Right hindlimb (tissue), 1 donor: ENCODE measurements at regions not wholly inside any gene's neighbourhood (a gene's known extent, or its start where the extent isn't known, plus 50 kb on each side); places are given as distances from the start of the nearest gene placed in this dataset.

Experiments
- DNase-seq: peaks from one replicate; pipeline ENCODE4 v3.0.0-alpha.2; 2018

DNA sequence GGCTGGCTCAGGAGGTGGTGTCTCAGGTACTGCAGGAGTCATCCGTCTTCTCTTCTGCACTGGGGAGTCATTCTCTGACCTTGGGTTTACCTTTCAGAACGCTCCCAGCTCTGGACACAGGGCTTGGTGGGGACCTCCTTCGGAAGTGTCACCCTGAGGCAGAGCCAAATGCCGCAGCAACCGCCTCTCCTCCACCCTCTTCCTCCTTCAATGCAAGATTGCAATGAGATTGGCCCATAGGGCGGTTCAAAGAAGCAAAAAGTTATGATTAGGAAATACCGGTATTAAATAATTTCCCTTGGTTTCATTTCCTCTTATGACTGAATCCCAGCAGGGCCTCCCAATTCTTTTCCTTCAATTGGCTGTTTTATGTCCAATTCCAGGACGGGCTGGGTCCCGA is 178.8 kb downstream of the ACKR3 start:
- no peak for DNase-seq

DNA sequence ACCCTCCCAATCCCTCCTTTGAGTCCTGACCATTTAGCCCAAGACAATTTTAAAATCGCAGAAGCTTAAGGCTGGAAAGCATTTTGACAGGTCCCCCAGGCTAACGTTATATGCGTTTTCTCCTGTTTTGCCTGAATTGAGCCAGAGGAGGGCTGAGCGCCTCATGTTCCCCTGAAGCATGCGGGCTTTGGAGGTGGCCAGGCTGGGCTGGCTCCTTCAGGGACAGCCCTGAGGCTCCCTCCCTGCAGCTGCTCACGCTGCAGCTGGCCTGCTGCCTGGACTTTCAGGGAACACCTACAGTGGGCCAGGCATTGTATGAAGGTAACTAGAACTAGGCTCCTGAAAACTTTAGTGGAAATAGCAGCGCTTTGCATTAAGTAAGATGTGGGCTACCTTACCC is 179.2 kb downstream of the ACKR3 start:
- DNase-seq, result peak; percentile 59

DNA sequence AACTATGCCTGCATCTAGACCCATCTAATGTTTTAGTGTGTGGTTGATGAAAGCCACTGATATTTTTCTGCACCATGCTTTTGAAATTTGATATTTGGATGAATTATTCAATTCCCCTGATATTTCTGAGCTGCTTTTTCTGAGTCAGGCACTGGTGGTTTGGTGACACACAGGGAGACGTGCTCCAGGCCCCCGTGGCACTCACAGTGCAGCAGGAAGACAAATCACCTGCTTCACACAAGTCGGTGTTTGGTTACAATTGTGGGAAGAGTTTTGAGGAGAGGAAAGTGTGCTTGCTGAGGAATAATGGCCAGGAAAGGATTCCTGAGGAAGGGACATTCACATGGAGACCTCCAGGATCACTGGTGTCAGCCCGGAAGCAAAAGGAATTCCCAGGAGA is 179.7 kb downstream of the ACKR3 start:
- no peak for DNase-seq

DNA sequence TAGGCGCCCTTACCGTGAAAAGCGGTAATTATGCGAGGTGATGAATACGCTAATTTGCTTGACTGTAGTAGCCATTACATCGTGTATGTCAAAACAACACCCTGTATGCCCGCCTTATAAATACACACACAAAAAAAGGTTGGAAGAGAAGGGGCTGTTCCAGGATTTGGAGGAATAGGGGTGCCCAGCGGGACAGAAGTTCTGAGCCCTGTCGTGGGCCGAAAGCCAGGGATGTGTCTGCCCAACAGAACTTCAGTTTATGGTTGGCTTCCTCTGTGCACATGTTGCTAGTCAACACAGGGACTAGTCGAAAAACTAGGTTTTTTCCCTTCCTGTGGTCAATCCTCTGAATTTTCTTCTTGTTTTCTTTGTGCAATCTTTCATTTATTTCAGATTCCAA is 182.5 kb downstream of the ACKR3 start:
- no peak for DNase-seq

DNA sequence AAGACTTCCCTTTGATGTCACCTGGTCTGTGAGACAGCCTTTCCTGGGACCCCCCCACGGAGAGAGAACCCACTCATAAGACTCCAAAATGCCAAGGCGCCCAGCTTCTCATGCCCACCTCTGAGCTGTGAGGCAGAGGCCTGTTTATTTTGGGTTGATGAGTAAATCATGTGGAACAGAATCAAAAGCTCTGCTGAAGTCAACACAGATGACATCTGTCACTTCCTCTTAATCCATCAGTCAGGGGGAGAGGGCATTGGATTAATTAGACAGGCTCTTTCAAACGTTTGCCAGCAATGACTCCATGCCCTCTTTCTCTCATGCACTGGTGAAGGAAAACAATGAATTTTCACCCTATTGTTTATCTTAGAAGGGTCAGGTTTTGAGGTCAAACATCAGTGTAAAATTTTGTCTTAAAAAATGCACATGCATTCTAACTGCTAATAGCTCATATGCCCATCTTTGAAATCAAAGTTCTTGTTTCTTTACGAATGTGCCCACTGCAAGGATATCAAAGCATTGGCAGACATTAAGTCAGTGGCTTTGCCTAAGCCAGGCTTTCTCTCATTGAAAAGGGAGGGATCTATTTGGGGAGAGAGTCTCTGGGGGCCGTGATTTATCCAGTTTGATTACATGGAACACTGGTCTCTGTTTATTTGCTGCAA is 184.1 kb downstream of the ACKR3 start:
- no peak for DNase-seq

DNA sequence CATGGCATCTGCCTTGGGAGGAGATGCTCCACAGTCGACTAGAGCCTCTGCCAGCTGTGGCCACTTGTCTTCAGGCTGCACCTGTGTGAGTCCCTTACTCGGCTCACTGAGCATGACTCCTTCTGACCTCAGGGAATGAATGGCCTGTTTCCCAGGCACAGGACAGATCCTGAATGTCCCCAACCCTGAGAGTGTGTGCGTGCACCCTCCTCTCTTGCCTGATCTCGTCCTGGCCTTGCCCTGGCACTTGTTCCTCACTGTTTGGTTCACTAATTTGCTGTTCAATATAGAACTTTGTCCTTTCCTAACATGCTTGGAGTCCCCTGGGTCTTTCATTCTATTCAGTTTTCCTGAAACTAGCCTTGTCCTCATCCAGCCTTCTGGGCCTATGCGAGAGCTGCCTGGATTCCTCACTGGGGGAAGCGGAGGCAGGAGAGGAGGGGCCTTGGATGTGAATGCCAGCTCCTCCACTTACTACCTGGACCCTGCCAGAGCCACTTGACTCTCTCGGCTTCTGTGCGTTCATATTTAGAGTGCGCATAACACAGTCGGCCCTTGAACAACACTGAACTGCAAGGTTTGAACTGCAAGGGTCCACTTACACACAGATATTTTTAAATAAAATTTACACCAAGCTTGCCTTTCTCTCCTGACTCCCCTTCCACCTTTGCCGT is 184.8 kb downstream of the ACKR3 start:
- no peak for DNase-seq

DNA sequence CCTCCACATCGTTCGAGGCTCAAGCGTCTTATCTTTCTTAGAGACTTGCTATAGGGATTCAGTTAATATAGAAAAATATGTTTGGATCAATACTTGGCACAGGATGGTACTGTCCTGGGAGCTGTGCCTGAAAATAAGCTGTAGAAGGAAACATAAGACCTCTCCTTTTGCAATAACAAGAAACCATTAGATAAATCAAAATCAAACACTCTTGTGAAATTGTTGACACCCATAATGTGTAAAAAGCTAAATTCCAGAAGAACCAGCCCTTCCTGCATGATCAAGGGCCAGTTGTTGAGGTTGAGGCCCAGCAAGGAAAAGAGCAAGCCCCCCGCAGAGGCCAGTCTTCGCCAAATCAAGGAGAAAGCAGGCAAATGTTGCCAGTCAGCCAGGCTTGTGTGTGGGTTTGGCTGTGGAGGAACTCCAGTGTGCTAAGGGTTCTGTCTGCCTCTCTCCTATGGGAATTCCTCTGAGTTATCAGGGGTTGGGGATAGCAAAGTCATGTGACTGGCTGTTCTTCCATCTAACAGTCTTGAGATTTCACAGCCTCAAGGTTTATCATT is 185.7 kb downstream of the ACKR3 start:
- no peak for DNase-seq

DNA sequence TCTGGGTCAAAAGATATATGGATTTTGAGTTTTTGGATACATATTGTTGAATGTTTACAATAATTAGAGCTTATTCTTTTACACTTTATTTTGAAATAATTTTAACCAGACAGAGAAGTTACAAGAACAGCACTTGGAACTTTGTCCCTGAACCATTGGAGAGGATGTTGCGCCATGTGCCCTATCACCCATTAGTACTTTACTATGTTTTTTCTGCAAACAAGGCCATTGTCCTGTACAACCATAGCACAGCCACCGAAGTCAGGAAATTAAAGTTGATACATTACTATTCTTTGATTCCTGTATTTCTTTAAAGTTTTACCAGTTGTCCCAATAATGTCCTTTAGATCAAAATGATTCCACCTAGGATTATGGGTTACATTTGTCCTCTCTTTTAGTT is 188.8 kb downstream of the ACKR3 start:
- no peak for DNase-seq

DNA sequence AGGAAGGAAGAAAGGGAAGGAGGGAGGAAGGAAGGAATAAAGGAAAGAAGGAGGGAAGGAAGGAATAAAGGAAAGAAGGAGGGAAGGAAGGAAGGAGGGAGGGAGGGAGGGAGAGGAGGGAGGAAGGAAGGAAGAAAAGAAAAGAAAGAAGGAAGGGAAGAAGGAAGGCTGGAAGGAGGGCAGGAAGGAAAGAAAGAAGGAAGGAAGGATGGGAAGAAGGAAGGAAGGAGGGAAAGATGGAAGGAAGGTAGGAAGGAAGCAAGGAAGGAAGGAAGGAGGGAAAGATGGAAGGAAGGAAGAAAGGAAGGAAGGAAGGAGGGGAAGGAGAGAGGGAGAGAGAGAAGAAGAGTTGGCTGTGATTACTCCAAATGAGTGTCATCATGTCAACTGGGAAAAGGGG is 190.6 kb downstream of the ACKR3 start:
- DNase-seq, result no peak

DNA sequence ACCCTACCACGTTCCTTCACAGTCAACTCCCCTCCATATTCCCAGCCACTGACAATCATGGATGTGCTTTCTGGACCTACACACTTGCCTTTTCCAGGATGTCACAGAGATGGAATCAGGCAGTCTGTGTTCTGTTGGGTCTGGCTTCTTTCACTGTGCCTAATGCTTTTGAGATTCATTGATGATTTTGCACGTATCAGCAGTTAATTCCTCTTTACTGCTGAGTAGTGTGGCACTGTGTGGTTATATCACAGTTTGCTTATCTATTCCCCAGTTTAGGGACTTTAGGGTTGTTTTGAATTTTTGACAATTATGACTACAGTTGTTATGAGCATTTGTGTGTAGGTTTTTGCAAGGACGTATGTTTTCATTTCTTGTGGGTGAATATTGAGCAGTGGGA is 191.7 kb downstream of the ACKR3 start:
- DNase-seq, result no peak

DNA sequence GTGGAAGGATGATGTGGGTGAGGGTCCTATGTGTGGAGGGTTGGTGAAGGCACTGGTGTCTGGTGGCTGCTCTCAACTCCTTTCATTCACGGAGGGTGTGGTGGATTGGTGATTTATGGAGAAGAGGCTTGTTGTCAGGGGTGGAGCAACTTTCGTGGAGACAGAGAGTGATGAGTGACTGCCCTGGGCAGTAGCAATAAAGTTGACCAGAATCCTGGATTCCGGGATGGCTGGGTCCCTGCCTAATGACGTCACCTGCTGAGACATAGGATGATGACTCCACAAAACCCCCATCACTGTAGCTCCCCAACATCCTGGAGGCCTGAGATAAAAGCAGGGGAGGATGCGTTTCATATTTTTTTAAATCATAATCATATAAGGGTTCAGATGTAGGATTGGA is 193.0 kb downstream of the ACKR3 start:
- no peak for DNase-seq

DNA sequence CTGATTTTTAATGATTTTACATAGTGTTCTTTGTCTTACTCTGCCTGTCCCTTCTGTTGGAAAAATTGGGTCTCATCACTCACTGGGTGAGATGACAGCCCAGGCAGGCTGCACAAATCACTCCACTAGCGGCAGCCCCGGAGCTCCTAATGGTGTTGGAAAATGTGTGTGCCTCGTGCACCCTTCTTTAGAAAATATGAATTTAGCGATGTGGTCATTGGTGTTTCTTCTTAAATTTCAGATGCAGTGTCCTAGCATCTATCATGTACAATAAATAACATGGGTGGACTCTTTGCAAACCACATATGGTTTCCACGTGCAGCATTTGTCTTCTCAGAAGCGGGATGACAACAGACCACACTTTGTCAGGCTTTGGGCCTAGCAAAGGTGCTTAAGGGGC is 194.2 kb downstream of the ACKR3 start:
- DNase-seq, result no peak

DNA sequence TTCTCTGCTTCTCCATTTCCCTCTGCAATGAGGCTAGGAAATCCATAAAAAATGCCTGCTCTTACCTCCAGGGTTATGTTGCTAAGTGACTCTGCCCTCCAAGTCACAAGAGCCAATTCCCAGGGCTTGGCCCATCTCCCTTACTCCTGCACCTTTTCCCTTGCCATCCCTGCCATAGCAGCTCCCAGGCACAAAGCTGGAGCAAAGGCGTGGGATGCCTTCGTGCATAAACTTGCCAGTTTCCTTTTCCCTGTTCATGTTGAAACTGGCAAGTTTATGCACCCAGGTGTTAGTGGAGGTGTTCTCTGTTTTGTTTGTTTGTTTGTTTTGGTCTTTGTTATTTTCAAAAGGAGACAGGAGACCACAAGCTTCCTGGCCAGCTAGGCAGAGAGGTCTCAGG is 195.1 kb downstream of the ACKR3 start:
- no peak for DNase-seq

DNA sequence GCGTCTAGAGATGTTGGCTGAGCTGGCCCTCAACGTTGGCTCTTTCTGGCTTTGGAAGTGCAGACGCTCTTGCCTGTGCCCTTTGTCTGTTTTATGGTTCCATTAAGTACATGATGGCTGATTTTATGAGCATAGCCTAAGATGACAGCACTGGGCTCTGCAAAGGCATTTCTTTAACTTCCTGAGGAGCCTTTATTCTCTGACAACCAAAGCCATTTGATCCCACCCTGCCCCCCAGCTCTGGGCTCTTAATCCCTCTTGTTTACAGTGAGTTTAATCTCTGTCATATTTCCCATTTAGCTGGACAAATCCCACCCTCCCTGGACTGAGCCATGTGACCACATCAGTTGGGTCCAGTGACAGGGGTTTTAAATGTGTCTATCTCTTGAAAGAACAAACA is 195.9 kb downstream of the ACKR3 start:
- no peak for DNase-seq

DNA sequence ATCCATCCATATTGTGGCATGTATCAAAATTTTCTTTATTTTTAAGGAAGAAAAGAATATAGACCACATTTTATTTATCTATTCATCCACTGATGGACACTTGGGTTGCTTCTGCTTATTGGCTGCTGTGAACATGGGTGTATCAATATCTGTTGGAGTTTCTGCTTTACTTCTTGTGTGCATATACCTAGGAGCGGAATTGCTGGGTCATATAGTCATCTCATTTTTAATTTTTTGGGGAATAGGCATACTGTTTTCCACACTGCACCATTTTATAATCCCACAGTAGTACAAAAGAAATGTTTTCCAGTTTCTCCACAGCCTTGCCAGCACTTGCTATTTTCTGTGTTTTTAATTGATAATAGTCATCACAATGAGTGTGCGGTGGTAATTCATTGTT is 197.2 kb downstream of the ACKR3 start:
- no peak for DNase-seq

DNA sequence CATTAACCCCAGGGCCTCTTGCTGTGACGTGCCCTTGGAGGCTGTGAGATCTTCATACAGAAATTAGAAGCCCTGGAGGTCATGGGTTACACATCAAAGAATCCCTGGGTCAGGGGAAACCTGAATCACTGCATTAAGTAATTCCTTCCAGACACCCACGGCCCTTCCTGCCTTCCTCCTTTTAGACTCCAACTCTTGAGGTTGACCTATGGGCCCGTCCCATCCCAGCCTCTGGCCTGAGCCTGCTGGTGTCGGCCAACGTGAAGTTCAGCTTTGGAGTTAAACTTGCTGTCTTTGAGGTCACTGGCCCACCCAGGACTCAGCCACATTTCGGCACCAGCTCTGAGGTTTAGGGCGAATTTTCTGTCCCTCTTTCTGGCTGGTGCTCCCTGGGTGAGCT is 198.3 kb downstream of the ACKR3 start:
- DNase-seq, result no peak

DNA sequence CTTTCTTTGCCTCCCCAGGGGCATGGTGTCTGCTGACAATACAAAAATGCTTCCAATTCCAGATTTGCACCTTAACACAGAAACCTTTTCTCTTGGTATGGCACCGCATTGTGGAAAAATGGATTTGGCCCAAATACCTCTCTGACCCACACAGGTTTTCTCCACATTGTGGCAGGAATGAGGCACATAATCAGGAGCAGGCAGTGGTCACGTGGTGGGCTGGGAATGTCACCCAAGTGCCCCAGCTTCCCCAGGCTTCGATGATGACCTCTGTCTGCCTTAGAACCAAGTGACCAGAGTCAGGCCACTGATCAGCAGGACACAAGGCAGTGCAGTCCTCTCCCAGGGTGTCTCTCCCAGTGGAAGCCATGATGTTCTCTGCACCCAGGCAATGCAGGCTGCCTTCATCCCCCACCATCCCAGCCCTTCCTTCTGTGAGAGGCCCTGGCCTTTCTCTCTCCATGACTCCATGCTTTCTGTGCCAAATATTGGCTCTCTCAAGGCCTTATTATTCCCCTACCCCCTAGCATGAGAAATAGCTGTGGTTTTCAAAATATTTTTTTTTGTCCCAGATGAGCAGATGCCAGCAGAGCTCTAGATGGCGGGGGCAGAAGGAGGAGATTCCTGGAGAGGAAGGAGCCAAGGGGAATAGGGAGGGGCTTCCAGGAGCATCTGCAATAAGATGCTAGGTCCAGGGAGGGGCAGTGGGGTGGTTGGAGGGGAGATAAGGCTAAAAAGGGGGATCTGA is 198.9 kb downstream of the ACKR3 start:
- DNase-seq, result no peak

DNA sequence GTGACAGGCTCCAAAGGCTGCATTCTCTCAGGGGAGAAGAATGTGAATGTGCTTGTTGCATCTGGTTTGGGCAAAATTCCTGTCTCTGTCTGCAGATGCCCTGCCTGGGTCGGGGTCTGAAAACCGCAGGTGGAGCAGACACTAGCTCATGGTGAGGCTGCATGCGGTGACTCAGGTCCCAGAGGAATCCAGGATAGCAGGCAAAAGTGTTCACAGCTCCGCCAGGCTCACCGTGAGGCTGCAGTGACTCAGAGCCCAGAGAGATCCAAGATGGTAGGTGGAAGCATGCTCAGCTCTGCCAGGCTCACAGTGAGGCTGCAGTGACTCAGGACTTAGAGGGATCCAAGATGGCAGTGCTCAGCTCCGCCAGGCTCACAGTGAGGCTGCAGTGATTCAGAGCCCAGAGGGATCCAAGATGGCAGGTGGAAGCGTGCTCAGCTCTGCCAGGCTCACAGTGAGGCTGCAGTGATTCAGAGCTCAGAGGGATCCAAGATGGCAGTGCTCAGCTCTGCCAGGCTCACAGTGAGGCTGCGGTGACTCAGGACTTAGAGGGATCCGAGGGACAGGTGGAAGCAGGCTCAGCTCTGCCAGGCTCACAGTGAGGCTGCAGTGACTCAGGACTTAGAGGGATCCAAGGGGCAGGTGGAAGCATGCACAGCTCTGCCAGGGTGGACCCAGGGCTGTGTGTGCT is 200.5 kb downstream of the ACKR3 start:
- no peak for DNase-seq

DNA sequence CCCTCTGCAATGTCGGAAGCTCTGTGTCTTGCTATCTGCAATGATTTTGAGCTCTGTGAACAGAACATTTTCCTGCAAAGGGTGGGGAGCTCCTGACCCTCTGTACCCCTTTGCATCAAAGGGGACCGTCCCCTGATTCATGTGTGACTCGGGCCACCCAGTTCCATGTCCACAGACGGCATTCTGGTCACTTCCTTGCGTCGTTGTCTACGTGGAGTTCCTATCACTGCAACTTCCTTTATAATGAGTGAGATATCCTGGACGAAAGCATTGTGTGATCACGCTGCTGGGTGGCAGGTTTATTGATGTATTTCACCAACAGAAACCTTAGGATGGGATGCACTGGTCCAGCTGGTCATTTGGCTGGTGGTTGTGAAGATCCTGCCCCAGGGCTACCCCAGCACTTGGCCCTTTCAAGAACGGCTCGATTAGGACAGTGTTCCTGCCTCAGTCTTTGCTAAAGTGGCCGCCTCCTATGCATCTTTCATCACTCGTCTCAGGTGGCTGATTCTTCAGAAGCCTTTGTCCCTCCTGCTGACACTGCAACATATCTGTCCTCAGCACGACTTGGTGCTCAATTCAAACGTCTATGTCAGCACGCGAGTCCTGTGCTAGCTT is 202.7 kb downstream of the ACKR3 start:
- no peak for DNase-seq

DNA sequence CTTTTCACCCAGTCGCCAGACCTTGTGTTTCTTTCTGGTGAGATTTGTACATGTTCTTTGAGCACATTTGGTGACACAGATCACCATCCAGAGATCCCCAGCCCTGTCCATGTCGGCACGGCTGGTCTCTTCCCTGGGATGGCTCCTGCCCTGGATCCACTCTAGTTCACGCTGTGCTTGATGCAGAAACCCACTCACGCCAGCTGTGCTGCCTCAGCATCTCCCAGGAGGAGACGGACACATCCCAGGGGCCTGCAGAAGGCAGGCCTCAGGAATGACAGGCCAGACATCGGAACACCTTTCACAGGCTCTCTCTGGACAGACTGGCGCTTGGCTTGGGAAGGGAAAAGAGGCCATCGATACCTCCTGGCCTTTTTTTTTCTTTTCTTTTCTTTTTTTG is 203.6 kb downstream of the ACKR3 start:
- DNase-seq, result no peak

DNA sequence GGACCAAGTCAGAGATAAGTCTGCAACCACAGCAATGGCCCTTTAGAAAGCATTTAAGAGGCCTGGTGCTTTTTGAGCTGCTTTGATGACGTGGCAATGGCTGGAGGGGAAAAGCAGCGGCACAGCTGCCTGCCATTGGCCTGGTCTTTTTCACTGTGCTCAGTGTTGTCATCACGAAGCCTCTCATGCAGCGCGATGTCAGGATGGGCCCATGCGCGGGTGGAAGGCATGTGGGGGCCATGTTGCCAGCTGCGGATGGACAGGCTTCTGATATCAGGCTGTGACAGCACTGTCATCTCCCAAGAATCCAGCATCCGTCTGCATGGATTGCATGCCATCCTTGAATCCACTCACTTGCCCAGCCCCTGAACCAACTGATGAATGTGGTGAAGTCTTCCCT is 204.5 kb downstream of the ACKR3 start:
- no peak for DNase-seq

DNA sequence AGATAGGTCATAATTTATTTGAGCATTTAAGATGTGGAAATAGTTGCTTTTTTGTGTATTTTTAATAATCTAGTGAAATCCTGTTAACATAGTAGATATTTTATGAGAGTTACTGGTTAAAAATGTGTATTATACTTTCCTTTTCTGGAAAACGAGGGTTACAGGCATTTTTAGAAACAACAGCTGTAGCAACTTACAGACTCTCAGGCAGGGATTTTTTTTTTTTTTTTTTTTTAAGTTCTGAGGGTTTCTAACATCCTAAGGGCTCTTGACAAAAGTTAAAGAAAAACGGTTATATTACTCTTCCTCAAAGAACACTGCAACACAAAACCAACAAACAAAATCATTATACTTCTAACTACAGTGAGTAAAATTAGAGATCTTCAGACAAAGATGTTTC is 205.9 kb downstream of the ACKR3 start:
- no peak for DNase-seq

DNA sequence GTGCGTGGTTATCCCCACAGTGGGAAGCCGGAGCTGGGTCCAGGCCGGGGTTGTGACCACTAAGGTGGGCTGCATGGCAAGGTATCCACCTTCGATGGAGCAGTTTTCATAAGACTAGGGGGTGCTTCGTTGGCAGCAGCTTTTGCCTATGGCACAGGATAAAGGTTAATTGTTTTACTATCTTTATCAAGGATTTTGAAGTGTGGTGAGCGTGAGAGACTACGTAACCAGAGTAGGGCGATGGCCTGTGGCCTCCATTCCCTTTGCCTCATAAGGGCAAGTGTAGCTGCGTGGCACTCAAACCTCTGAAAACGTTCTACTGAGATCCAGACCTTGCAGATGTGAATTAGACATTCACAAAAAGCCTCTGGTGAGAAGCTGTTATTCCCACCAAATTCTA is 206.6 kb downstream of the ACKR3 start:
- DNase-seq, result no peak
